SK-N-SH (cell line): ENCODE measurements at regions not wholly inside any gene's neighbourhood (a gene's known extent, or its start where the extent isn't known, plus 50 kb on each side); places are given as distances from the start of the nearest gene placed in this dataset.

Source experiments
- CTCF ChIP-seq: fragments of 200-600 bp; sonication (generic); IDR thresholded peaks from 2 replicates; pipeline ENCODE4 v1.6.1; 2017; ENCODE audit warnings: antibody characterized with exemption, mild to moderate bottlenecking, moderate library complexity
- FOXM1 ChIP-seq: IDR thresholded peaks from 2 replicates; pipeline ENCODE4 v1.4.0; 2012; ENCODE audit warnings: low read depth, mild to moderate bottlenecking
- USF2 ChIP-seq: fragments of 150-350 bp; IDR thresholded peaks from 2 replicates; pipeline ENCODE4 v1.6.1; 2017; ENCODE audit warnings: antibody characterized with exemption, low read length, low read depth, borderline replicate concordance

GRCh38 chr1:177384461-177384860, 213.7 kb downstream of the BRINP2 start:
- TF ChIP-seq CTCF (no peak), FOXM1 (no peak), USF2 (no peak)
